ENCODE measurements at regions not wholly inside any gene's neighbourhood (a gene's known extent, or its start where the extent isn't known, plus 50 kb on each side); places are given as distances from the start of the nearest gene placed in this dataset.

DNA sequence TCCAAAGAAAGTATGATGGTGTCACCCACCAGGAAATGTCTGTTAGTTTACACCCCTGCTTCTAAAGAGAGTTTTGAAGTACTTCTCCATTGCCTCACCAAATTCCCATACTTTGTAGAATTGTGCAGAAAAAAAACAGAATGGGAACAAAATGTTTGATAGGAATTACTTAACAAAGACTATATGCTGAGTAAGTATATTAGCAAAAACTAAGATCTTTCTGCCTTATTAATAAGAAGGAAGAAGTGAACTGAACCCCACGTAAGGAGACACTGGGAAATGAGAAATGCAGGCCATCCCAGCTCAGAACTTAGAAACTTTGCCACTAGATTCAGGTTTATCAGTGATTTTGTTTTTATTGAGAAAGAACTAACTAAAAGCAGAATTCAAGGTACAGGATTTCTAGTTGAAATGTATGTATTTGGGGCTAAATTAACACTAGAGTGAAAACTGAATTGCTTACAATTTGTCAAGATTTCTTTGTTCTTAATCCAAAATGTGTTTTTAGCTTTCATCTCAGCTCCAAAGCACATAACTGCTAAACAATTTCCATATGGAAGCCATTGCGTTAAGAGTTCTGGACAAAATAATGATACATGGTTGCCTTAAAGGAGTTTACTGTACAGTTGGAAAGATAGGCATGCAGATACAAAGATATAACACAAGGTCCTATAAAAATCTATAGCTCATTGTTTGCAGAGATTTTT lies 102.7 kb upstream of the BMP5 start:
- no peak overlapping the region for H3K14ac ChIP-seq (ENCODE audit: insufficient read length)
- 93% methylated on average over 2 of the region's 2 CpGs; no CpG with 5 or more reads in 1 of the 2 experiments for WGBS, 2 experiments (ENCODE audit: extremely low coverage in 1 of 2, insufficient coverage in 1 of 2, insufficient read length in 1 of 2, insufficient replicate concordance in 2 of 2, low coverage in 1 of 2, low lambda C conversion rate in 2 of 2, missing lambda C conversion rate in 1 of 2)
- H4K5ac ChIP-seq (ENCODE audit: insufficient read length, low read depth, low read length): no peak overlapping the region
- H3K23ac ChIP-seq (ENCODE audit: insufficient read length): no peak overlapping the region
- H3K23me2 ChIP-seq (ENCODE audit: low read depth, low read length): no peaks in the 10 kb centered on the region
- no peaks in the 10 kb centered on the region for H4K20me1 ChIP-seq (replicated peaks in 1 of 2; ENCODE audit: control insufficient read depth in 1 of 2, insufficient read depth in 2 of 2, low read length in 2 of 2)
- no peak overlapping the region for H4K91ac ChIP-seq (replicated peaks; ENCODE audit: insufficient read length, low read length)
- H2BK5ac ChIP-seq (ENCODE audit: low read depth, low read length): no peak overlapping the region
- no peak overlapping the region for H2BK12ac ChIP-seq (ENCODE audit: low read depth, low read length)
- no peak overlapping the region for H3K27ac ChIP-seq (ENCODE audit: low read depth, low read length)
- H2AFZ ChIP-seq (ENCODE audit: low read length): no peak overlapping the region
- no peak overlapping the region for H3K9ac ChIP-seq (replicated peaks in 1 of 4; ENCODE audit: extremely low read depth in 1 of 4, low read depth in 3 of 4, low read length in 3 of 4)
- no peak overlapping the region for H2BK120ac ChIP-seq (replicated peaks; ENCODE audit: low read depth, low read length)
- no peak overlapping the region for H2AK5ac ChIP-seq (ENCODE audit: low read depth, low read length)
- H3K79me2 ChIP-seq (ENCODE audit: control insufficient read depth in 1 of 2, insufficient read depth in 2 of 2, low read length in 2 of 2): no peaks in the 10 kb centered on the region
- H3K4me3 ChIP-seq (ENCODE audit: extremely low read depth in 1 of 4, insufficient read depth in 2 of 4, low read depth in 3 of 4, low read length in 4 of 4): no peak overlapping the region
- H3K4ac ChIP-seq (replicated peaks; ENCODE audit: insufficient read length, low read depth, low read length): no peak overlapping the region
- no peaks in the 10 kb centered on the region for H3K4me1 ChIP-seq (replicated peaks in 1 of 4; ENCODE audit: control insufficient read depth in 3 of 4, insufficient read depth in 4 of 4, low read length in 3 of 4)
- H3K56ac ChIP-seq (replicated peaks; ENCODE audit: insufficient read length, low read depth, low read length): no peak overlapping the region
- no peak overlapping the region for H4K8ac ChIP-seq (ENCODE audit: extremely low read depth, insufficient read depth, low read length)
- no peak overlapping the region for H3K18ac ChIP-seq (ENCODE audit: extremely low read depth, low read length)
- H3K27me3 ChIP-seq (replicated peaks in 1 of 4; ENCODE audit: control insufficient read depth in 3 of 4, extremely low read depth in 1 of 4, insufficient read depth in 3 of 4, low read length in 3 of 4): no peaks in the 10 kb centered on the region
- ChIA-PET CTCF (ENCODE audit: partially characterized antibody) (interaction anchor here (0.7 to 3.4 kb wide), 7 partner anchors 18 to 314 kb away, joined by 3 to 30 read pairs (median 4); no protein-coding TSS in a partner anchor), POLR2A (ENCODE audit: partially characterized antibody) (no interaction called here)
- no peak overlapping the region for H2BK15ac ChIP-seq (ENCODE audit: low read length)
- no peak for DNase-seq (ENCODE audit: low read depth in 1 of 2, low spot score in 2 of 2)
- no peaks in the 10 kb centered on the region for H3K79me1 ChIP-seq (ENCODE audit: low read depth, low read length)
- no peak overlapping the region for H3K4me2 ChIP-seq (ENCODE audit: insufficient read depth in 1 of 2, low read depth in 2 of 2, low read length in 2 of 2)
- no peak overlapping the region for H2BK20ac ChIP-seq (ENCODE audit: low read length)
- no peaks in the 10 kb centered on the region for H3K36me3 ChIP-seq (ENCODE audit: control insufficient read depth in 2 of 4, insufficient read depth in 4 of 4, low read length in 3 of 4)
- no peak for FAIRE-seq
- H3K9me3 ChIP-seq (ENCODE audit: insufficient read depth in 2 of 2, low read depth in 1 of 2, low read length in 1 of 2): no peaks in the 10 kb centered on the region
- TF ChIP-seq TEAD4 (IDR thresholded peaks at IDR 0.05; ENCODE audit: low read depth, low read length) (no peak), CTBP2 (IDR thresholded peaks at IDR 0.05; ENCODE audit: borderline replicate concordance, insufficient read depth, insufficient read length, low read length) (no peak), CBX8 (IDR thresholded peaks at IDR 0.05; ENCODE audit: borderline replicate concordance, low read depth, low read length) (no peak), HDAC2 (IDR thresholded peaks at IDR 0.05; ENCODE audit: borderline replicate concordance in 1 of 2, low read depth in 2 of 2, low read length in 2 of 2) (no peak), CBX5 (IDR thresholded peaks at IDR 0.05; ENCODE audit: low read depth, low read length) (no peak), CHD2 (IDR thresholded peaks at IDR 0.05; ENCODE audit: low read length) (no peak), TAF7 (optimal IDR thresholded peaks at IDR 0.05; ENCODE audit: borderline replicate concordance, low read depth, low read length) (no peak), EGR1 (IDR thresholded peaks at IDR 0.05; ENCODE audit: borderline replicate concordance, low read depth, low read length) (no peak), RBBP5 (IDR thresholded peaks at IDR 0.05; ENCODE audit: borderline replicate concordance, low read depth, low read length) (no peak), RNF2 (IDR thresholded peaks at IDR 0.05; ENCODE audit: borderline replicate concordance, low read depth, low read length, missing control alignments, poor library complexity, severe bottlenecking) (no peak)
